Neural progenitor cell (in vitro differentiated cells): ENCODE measurements at regions not wholly inside any gene's neighbourhood (a gene's known extent, or its start where the extent isn't known, plus 50 kb on each side); places are given as distances from the start of the nearest gene placed in this dataset.

Source experiments
- CTCF ChIP-seq: fragments of 200-600 bp; sonication (generic); IDR thresholded peaks from 2 replicates; pipeline ENCODE4 v1.5.1; 2017; ENCODE audit warnings: antibody characterized with exemption, mild to moderate bottlenecking
- EZH2 ChIP-seq: fragments of 200-600 bp; sonication (generic); IDR thresholded peaks from 2 replicates; pipeline ENCODE4 v1.6.1; 2017; ENCODE audit warnings: antibody characterized with exemption, mild to moderate bottlenecking, moderate library complexity
- EZH2phosphoT487 ChIP-seq: fragments of 200-600 bp; sonication (generic); IDR thresholded peaks from 2 replicates; pipeline ENCODE4 v1.6.1; 2017; ENCODE audit warnings: antibody characterized with exemption

GRCh38 chr14:26344596-26344995, 253.2 kb downstream of the NOVA1 start:
- TF ChIP-seq EZH2 (no peak), CTCF (no peak), EZH2phosphoT487 (no peak)
